ENCODE measurements at regions not wholly inside any gene's neighbourhood (a gene's known extent, or its start where the extent isn't known, plus 50 kb on each side); places are given as distances from the start of the nearest gene placed in this dataset.
"Not testable (repeated sequence)": the region's sequence is repeated elsewhere in the genome, so short reads cannot be mapped to it uniquely, and the experiment has no call there.

GRCh38 chr16:11416228-11417001, 71.2 kb downstream of the RMI2 start:
- DNase-seq: no peak

DNA sequence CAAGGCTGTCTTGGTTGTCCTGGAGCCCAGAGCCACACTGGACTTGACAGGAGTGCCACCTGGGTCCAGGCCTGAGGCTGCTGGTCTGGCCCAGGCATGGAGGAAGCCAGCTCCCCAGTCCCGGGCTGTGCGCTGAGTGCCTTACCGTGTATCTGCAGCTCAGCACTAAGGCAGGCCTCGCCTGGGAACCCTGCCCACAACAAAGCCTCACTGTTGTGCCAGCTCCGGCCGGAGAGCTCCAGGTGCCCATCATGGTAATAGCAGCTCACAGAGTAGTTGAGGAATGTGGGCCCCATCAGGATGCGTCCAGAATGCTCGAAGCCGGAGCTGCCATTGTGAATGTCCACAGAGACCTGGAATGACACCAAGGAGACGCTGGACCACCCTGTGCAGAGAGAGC, 72.2 kb downstream of the RMI2 start:
- no peak for DNase-seq

- no peak for DNase-seq
Measured at GRCh38 chr16:11418506-11418905, 73.2 kb downstream of the RMI2 start.

DNA sequence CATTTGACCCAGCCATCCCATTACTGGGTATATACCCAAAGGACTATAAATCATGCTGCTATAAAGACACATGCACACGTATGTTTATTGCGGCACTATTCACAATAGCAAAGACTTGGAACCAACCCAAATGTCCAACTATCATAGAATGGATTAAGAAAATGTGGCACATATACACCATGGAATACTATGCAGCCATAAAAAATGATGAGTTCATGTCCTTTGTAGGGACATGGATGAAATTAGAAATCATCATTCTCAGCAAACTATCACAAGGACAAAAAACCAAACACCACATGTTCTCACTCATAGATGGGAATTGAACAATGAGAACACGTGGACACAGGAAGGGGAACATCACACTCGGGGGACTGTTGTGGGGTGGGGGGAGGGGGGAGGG, 74.8 kb downstream of the RMI2 start:
- DNase-seq: not testable (repeated sequence)

- DNase-seq: no peak
Measured at GRCh38 chr16:11420895-11421294, 75.6 kb downstream of the RMI2 start.

DNA sequence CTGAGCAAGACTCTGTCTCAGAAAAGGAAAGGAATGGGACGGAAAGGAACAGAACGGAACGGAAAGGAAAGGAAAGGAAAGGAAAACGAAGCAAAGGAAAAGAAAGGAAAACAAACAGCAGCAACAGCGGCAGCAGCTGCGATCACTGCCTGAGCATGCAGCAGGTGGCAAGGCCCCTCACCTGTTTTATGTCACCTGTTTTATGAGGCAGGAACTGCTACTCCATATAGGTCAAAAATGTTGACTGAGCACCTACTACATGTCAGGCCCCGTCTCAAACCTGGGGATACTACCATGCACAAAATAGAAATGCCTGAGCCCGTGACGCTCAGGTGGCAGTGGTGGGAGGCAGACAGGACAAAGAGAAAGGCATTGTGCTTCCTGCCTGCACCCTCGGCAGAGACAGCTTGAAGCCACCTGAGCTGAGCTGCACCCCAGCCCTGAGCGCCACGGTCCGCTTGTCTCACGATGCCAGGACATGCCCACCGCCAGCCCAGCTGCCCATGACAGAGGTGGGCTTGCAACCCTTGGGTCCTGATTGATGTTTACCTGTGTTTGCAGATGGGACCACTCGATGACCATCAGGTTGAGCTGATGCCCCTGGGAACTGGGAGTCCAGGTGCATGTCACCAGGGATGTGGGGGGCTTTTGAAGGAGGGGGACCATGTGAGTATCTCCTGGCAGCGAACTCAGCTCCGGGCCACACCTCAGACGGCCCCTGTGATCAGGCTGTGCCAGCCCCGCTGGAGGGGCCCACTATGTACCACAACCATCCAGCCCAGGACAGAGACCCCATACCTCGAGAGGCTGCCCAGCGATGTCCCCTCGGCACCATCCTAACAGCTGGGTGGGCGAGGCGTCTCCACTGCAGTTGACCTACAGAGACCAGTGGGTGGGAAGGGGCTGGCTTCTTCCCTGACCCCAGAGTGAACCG, 77.4 kb downstream of the RMI2 start:
- no peak for DNase-seq

- no peak for DNase-seq
Measured at GRCh38 chr16:11423315-11424117, 78.3 kb downstream of the RMI2 start.

GRCh38 chr16:11424118-11424460, 78.8 kb downstream of the RMI2 start:
- no peak for DNase-seq

- DNase-seq: no peak
Measured at GRCh38 chr16:11425140-11425539, 79.9 kb downstream of the RMI2 start.

- no peak for DNase-seq
Measured at GRCh38 chr16:11428623-11428953, 83.3 kb downstream of the RMI2 start.

DNA sequence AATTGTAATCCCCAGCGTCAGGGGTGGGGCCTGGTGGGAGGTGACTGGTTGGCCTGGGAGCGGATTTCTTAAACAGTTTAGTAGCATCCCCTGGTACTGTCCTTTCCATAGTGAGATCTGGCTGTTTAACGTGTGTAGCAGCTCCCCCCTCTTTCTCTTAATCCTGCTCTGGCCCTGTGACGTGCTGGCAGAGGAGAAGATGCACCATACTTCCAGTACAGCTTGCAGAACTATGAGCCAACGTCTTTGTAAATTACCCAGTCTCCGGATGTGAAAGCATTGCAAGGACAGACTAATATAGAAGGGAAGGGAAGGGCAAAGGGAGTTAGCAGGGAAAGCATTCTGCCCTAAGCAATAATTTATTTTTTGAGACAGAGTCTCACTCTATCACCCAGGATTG, 83.9 kb downstream of the RMI2 start:
- no peak for DNase-seq

- DNase-seq: no peak
Measured at GRCh38 chr16:11429823-11430222, 84.6 kb downstream of the RMI2 start.

- DNase-seq: no peak
Measured at GRCh38 chr16:11430601-11431317, 85.5 kb downstream of the RMI2 start.

- DNase-seq: no peak
Measured at GRCh38 chr16:11431915-11432465, 86.7 kb downstream of the RMI2 start.

GRCh38 chr16:11432856-11433395, 87.7 kb downstream of the RMI2 start:
- no peak for DNase-seq

DNA sequence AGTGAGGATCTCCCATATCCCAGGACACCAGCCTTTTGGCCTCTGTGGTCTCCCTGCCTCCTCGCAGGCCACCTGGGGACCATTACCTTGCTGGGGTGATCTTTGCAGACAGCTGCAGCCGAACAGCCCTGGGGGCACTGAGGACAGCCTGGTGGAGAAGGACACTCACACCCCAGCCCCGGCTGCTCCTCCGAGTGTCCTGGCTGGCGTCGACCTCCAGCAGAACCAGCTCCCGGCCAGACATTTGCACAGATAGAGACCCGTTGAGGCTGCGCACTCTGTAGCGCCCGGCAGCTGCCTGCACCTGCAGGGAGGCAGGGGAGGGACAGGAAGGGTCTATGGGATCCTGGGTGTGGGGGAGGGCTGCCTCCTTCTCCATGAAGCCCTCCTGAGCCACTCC, 90.3 kb downstream of the RMI2 start:
- DNase-seq: no peak

- no peak for DNase-seq
Measured at GRCh38 chr16:11437069-11437468, 91.8 kb downstream of the RMI2 start.

DNA sequence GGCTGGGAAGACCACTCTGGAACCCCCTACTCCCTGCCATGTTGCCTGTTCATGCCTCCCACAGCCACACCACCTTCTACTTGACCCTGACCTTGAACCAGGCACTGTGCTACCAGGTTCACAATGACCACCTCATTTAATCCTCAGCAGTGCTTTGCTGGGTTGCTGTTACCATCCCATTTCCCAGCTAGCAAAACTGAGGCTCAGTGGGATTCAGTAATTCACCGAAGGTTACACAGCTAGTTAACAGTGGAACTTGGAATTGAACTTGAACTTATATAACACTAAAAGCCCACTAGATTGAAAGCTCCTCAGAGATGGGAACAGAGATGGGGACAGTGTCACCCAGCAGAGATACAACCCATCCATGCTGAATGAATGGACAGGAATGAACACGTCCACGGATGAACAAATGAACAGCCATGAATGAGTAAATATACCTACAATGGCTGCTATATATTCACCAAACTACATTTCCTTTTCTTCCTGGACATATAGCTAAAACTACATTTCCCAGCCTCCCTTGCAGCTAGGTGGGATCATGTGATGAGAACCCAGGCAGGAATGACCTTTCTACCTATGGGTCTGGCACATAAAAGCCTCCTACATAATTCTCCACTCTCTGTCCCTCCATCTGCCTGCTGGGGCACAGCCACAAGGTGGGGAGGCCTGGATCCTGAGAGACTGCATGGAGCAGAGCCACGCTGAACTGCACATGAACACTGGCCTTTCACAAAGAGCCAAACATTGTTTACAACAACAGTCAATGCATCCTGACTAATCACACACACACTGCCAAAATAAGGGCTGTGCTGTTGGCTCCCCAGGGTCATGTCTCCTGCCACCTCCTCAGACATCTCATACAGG, 94.8 kb downstream of the RMI2 start:
- no peak for DNase-seq

DNA sequence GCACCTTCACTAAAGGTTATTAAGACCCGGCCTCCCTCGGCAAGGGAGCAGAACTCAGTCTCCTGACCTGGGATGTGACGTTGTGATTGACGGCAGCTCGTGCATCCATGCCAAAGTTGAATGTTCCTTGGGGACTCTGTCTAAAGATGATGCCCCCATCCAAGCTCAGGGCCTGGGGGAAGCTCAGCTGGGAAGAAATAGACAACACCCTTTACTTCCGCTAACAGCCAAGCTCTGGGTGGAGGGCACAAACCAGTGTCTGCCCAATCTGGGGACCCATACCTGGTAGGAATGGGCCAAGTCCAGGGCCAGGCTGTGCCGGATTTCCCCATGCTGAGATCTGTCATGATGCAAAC, 95.4 kb downstream of the RMI2 start:
- no peak for DNase-seq

DNA sequence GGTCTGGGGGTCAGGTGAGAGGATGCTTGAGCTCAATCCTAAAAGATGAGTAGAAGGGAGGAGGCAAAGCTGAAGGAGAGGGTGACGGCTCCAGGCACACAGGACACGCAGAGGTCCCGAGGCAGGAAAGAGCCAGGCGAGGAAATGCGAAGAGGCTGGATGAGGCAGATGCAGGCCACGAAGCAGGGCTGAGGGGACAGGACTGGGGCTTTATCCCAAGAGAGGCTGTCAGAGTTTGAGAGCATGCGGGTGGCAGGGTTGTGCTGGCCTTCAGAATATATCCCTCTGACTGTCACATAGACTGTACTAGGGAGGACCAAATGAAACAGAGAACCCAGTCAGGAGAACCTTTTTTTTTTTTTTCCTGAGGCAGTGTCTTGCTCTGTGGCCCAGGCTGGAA, 100.2 kb downstream of the RMI2 start:
- no peak for DNase-seq

DNA sequence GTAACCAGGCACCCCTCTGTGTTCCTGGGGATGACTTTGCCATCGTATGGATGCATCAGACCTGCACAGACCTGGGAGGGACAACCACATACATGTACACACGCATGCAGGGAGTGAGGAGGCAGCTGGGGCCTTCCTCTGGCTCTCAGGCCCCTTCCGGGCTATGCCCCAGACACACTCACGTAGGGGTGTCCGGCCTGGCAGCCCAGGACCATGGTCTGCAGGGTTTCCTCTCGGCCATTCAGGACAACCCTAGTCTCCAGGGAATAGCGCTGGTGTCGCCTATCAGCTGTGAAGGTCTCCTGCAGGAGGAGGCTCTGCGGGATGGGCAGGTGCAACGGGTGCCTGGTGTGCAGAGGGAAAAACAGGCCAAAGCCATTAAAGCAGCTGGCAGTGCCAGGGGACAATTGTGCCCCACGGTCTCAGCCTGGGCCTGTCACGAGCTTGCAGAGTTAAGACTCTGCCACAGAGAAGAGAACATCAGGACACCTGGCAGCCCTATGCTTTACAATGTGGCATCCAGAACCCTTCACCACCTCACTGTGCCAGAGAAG, 101.4 kb downstream of the RMI2 start:
- DNase-seq: no peak

Measured in NCI-H2029 (cell line).